SHP77 (cell line): ENCODE measurements at regions not wholly inside any gene's neighbourhood (a gene's known extent, or its start where the extent isn't known, plus 50 kb on each side); places are given as distances from the start of the nearest gene placed in this dataset.
A peak's percentile ranks its signal among the peaks of the same experiment; 100 is the strongest.

Experiments
- DNase-seq, 2 experiments: peaks; one replicate each; lab custom pipeline; 2025; lab: John Stamatoyannopoulos, UW

- DNase-seq: no peak
Observed at GRCh38 chr4:101593666-101594065, 196.9 kb upstream of the BANK1 start.

- no peak for DNase-seq
Observed at GRCh38 chr4:101584306-101584705, 206.2 kb upstream of the BANK1 start.

GRCh38 chr4:101563126-101563525, 215.8 kb upstream of the PPP3CA start:
- no peak for DNase-seq

- no peak for DNase-seq
Observed at GRCh38 chr4:101556842-101557241, 209.5 kb upstream of the PPP3CA start.

- no peak for DNase-seq
Observed at GRCh38 chr4:101555341-101555880, 208.1 kb upstream of the PPP3CA start.

- no peak for DNase-seq
Observed at GRCh38 chr4:101540336-101540735, 193.0 kb upstream of the PPP3CA start.

GRCh38 chr4:101528526-101528925, 181.2 kb upstream of the PPP3CA start:
- no peak for DNase-seq

- no peak for DNase-seq
Observed at GRCh38 chr4:101527188-101527587, 179.9 kb upstream of the PPP3CA start.

GRCh38 chr4:101515566-101515965, 168.2 kb upstream of the PPP3CA start:
- DNase-seq: no peak

GRCh38 chr4:101515099-101515498, 167.8 kb upstream of the PPP3CA start:
- DNase-seq: no peak

- no peak for DNase-seq
Observed at GRCh38 chr4:101512416-101512815, 165.1 kb upstream of the PPP3CA start.

- no peak for DNase-seq
Observed at GRCh38 chr4:101501421-101501820, 154.1 kb upstream of the PPP3CA start.

- no peak for DNase-seq
Observed at GRCh38 chr4:101500742-101501141, 153.4 kb upstream of the PPP3CA start.

GRCh38 chr4:101475246-101475645, 127.9 kb upstream of the PPP3CA start:
- DNase-seq: no peak

- no peak for DNase-seq
Observed at GRCh38 chr4:101471201-101471600, 123.9 kb upstream of the PPP3CA start.

GRCh38 chr4:101464596-101464995, 117.3 kb upstream of the PPP3CA start:
- no peak for DNase-seq

- no peak for DNase-seq
Observed at GRCh38 chr4:101458914-101459313, 111.6 kb upstream of the PPP3CA start.

- DNase-seq: no peak
Observed at GRCh38 chr4:101458473-101458872, 111.1 kb upstream of the PPP3CA start.

- DNase-seq: no peak
Observed at GRCh38 chr4:101451086-101451485, 103.8 kb upstream of the PPP3CA start.

GRCh38 chr4:101441446-101441845, 94.1 kb upstream of the PPP3CA start:
- DNase-seq: no peak

- no peak for DNase-seq
Observed at GRCh38 chr4:101439926-101440325, 92.6 kb upstream of the PPP3CA start.

- DNase-seq: no peak
Observed at GRCh38 chr4:101421386-101421785, 74.1 kb upstream of the PPP3CA start.

- DNase-seq: no peak
Observed at GRCh38 chr4:101420661-101421060, 73.3 kb upstream of the PPP3CA start.

- DNase-seq: peak in 1 of 2 experiments; percentile 24
Observed at GRCh38 chr4:101419336-101420135, 72.2 kb upstream of the PPP3CA start.
